HG03558 (cell line): ENCODE measurements at regions not wholly inside any gene's neighbourhood (a gene's known extent, or its start where the extent isn't known, plus 50 kb on each side); places are given as distances from the start of the nearest gene placed in this dataset.

Experiments
- ATAC-seq: cut with Tn5 transposase; IDR thresholded peaks from one replicate; pipeline ENCODE4 v1.9.1; 2021; ENCODE audit warnings: moderate number of reproducible peaks; ENCODE audit not compliant: unreplicated experiment; ENCODE audit errors: extremely low read depth

DNA sequence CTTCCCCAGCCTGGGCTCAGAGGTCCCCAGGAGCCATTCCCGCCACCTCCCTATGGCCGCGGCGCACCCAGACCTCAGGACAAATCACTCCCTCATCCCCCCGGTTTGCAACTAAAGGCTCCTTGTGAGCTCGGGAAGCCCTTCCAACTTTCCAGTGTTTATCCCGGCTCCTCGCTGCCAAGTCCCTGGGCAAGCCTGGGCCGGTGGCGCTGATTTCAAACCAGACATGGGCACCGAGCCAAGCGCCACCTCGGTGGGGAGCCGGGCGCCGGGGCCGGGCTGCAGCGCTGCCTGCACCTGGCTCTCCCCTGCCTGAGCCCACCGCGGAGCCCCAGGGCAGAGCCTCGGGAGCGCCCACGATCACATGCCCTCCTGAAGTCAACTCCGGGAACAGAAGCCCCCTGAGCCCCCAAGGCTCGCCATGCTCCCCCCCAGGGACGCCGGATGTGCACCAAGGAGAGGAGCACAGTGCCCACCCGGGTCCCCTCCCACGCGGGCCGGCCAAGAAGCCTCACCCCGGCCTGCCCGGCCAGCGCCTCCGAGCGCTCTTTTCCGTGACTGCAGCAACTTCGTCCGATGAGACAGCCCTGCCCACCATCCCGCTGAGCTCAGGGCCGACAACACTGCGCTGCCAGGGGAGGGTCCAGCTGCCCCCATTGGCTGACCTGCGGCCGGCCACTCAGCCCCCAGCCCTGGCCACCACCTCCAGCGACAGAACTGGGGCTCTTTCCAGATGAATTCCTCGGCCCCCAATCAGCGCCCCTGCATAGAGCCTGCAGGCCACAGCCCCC is 50.0 kb downstream of the NCOR2 start:
- no peak for ATAC-seq

DNA sequence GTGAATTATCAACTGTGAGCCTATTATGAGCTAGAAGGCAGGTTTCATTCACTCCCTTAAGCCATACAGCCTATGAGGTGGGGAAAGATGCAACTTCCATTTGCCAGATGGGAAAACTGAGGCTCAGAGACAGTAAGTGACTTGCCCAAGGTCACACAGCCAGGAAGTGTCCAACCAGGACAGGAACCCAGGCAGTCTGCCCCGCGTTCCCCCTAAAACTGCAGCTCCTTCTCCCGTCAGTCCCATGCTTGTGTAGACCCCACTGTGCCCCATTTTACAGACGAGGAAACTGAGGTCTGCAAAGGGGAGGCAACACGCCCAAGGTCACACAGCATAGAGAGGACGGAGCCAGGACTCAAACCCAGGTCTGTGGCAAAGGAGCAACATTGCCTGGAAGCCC is 50.6 kb downstream of the NCOR2 start:
- ATAC-seq = no peak

DNA sequence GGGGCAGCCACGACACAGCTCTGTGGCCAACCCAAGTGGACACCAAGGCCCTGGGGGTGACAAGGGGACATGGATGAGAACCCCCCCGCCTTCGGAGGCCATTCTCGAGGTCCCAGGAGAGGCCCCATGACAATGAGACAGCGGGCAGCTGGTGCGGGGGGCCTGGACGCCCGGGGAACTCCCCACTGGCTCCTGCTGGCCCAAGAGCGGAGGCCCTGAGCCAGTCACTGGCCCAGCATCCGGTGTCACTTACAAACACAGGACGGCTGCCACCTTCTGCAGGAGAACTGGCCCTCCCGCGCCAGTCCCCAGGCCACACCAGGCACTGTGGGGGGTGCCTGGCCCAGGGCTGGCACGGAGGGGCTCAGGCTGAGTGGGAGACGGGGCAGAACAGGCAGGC is 51.4 kb downstream of the NCOR2 start:
- ATAC-seq = no peak

DNA sequence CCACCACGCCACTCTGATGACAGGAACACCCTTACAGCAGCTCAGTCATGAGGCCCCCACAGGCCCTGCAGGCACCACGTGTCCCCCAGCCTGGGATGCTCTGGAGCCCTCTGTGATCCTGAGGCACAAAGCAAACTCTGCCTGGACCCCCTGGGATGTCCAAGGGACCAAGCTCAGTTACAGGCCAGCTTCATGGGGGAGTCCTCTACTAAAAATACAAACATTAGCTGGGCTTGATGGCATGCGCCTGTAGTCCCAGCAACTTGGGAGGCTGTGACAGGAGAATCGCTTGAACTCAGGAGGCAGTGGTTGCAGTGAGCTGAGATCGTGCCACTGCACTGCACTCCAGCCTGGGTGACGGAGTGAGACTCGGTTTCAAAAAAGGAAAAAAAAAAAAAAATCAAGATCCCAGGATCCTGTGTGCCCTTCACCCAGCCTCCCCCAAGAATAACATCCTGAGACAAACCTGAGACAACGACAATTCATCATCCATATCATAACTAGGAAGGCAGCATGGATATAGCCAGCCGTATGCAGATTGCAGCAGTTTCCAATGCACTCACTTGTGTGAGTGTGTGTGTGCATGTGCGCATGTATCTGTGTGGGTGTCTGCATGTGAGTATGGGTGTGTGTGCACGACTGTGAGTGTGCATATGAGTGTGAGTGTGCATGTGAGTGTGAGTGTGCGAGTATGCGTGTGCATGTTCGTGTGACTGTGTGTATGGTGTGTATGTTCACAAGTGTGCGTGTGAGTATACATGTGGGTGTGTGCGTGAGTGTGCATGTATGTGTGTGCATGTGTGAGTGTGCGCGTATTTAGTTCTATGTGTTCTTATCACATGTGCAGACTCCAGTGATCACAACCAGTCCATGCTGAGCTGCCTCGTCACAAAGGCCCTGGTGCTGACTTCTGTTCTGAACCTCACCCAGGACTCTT is 52.1 kb downstream of the NCOR2 start:
- no peak for ATAC-seq

DNA sequence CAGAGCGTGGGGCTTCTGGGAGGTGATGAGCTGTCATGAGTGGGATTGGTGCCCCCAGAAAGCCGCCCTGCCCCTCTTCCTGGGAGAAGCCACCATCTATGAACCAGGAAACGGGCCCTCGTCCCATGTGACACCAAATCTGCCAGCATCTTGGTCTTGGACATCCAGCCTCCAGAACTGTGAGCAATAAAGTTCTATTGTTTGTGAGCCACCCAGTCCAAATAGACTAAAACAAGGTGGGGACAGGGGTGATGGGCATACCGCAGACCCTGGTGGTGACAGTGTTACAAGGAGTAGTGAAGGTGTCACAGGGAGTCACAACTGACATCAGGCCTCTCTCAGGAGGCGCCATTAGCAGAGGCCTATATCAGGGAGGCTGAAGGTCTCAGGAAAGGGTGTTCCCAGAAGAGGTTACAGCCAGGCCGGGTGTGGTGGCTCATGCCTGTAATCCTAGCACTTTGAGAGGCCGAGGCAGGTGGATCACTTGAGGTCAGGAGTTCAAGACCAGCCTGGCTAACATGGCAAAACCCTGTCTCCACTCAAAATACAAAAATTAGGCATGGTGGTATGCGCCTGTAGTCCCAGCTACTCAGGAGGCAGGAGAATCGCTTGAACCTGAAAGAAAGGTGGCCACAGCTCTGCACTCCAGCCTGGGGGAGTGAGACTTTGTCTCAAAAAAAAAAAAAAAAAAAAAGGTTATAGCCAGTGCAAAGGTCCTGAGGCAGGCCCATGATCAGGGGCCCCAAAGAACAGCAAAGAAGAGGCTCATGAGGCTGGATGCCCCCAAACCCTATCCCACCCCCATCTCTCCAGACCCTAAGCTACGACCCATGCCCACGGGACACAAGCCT is 53.0 kb downstream of the NCOR2 start:
- no peak for ATAC-seq

DNA sequence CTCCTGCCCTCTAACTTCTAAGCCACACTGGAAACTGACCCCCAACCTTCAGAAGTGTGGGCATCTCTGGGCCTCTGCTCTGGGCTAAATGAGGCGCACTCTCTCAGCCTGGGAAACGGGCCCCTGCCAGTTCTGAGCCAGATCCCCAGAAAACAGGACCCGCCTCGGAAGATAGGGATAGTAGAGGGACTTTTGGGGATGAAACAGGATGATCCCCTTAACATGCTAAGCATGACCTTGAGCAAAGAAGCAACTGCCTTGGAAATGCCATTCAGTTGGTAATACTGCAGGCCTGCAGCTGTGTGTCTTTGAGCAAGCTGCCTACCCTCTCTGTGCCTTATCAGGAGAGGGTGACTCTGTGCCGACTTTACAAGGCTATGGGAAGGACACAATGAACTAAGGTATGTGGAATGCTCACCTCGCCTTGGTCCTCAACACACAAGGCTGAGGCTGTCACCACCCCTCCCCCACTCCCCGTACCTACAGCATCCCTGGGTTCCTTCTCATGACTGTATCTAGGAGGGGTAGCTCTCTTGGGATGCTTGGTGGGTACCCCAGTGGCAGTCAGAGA is 54.0 kb downstream of the NCOR2 start:
- ATAC-seq = no peak

DNA sequence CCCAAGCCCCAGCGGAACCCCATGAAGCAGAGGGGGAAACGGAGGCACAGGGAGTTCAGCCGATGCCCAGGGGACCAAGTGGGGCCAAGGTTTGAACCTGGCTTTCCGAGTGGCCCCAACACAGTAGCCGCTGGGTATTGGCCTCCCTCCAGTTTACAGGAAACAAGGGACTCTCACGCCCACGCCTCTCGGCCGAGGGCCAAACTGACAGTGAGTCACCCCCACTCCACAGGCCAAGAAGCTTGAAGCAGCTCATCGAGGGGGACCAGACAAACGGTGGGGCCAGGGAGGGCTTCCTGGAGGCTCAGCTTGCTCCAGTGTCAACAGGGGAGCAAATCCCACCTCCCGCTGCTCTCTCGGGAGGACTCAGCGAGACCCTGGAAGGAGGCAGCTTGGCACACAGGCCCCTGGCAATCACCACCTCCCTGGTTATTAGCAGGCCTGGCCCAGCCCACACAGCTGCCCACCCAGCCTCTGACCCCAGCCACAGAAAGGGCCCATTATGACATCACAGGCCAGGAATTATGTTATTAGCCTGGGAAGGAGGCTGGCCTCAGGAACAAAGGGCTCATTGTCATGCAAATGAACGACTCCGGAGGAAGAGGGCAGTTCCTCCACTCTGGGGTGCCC is 54.6 kb downstream of the NCOR2 start:
- no peak for ATAC-seq

DNA sequence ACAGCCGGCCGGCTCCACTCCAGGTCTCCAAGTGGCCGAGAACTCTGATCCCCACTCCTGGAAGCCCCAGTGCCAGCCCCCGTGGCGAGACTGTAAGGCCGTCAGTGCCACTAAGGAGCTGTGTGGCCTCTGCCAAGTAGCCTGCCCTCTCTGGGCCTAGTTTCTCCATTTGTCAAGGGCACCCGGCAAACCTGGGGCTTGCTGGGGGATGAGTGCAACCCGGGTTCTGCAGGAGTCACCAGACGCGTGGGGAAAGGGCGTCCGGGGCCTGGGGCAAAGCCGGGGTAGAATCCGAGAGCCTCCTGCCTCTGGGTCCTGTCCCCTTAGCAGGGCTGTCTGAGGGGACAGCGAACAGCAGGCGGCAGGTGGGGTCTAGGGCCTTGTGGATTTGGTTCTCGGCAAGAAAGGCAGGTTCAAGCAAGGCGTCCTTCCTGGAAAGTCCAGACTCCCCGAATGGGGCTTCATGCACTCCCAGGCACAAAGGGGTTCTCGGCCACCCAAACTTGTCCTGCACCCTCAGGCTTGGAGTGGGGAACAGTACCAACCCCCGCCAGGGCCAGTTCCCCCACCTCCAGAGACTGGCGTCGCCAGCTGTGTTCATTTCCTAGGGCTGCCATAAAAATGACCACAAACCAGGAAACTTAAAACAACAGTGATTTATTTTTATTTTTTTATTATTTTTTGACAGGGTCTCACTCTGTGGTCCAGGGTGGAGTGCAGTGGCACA is 56.0 kb downstream of the NCOR2 start:
- no peak for ATAC-seq

DNA sequence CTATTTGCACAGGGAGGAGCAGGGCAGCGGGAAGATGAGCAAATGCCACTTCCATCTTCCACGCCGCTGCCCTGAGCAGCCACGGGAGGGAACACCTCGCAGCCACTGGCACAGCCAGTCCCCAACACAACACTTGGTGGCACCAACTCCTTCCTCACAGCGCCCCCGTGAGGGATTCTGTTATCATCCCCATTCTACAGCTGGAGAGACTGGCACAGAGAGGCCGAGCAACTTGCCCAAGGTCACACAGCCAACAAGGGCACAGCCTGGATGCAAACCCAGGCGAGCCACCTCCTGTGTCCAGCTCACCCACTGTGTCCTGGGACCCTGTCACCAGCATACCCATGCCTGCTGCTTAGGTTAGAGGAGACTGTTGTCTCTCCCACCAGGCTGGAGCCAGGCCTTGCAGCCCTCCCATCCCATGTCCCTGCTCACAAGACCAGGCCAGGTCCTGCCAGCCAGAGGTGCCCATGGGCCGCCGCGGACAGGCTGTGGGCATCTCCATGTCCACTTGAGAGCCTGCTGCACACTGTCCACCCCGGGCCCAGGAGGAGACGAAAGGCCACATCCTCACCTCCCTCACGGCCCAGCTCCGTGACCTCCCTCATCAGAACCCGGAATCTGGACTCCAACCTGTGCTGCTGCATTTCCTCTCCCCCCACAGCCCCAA is 57.0 kb downstream of the NCOR2 start:
- ATAC-seq = no peak

DNA sequence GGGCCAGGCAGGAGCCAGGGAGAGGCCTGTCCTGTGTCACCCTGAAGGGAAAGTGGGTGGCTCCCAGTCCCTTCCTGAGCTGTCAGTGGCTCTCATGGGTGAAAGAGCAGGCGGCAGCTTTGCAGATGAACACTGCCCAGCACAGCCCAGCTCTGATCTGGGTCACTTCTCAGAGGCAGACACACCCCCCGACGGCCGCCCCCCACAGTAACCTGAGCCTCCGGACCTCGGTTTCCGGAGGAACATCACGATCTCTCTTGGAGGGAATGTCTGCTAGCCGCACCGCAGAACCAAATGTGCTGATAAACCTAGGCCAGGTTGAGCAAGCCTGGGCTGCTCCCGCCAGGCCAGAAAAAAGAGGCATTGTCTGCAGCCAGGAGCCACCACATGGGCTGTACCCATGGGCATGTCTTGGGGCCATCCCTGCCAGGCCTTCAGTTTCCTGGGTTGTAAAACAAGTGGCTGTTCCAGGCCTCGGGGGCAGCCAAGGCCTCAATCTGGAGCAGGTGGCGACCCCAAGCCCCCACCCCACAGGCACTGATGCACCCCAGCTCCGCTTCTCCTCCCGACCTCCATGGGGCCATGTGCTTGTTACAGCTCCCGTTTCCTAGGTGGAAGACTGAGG is 57.6 kb downstream of the NCOR2 start:
- ATAC-seq = no peak

DNA sequence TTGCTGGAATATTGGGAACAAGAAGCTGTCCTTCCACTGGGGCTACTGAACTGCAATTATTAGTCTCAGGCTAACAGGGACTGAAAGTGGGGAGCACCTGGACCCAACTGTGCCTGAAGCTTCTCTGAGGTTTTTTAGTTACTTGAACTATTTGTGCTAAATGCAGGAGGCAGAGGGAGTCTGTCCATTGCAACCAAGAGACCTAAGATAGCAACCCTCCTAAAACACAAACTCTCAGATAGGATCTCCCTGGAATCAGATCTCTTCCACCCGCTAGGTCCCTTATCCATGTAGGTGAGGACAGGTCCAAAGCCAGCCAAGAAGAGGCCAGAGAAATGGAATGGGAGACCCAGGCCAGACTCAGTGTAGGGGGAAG is 58.1 kb downstream of the NCOR2 start:
- no peak for ATAC-seq

DNA sequence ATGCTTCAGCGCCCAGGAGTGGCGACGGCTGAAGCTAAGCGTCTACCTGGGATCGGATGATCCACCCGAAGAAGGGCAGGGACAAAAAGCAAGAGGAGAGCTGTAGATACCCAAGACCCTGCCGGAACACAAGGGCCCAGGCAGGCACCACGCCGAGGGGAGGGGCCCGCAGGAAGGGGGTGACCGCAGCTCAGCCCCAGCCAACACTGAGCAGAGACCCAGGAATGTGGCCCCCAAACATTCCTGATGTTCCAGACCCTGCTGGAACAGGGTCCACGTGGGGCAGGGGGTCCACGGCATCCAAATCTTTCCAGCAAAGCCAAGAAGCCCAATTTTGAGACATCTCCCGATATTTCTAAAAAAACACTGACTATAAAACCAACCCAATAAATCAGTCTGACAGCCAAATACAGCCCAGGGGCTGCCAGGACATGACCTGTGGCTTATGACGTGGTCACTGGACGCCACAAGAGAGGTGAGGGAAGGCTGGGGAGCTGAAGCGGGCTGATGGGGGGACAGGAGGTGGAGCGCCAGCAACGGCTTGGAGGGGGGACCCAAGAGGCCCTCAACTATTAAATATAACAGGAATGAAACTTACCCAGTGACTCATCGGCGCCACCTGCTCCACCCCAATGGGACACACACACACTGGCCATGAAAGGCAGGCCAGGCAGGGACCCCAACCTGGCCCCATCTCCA is 58.9 kb downstream of the NCOR2 start:
- ATAC-seq = no peak

DNA sequence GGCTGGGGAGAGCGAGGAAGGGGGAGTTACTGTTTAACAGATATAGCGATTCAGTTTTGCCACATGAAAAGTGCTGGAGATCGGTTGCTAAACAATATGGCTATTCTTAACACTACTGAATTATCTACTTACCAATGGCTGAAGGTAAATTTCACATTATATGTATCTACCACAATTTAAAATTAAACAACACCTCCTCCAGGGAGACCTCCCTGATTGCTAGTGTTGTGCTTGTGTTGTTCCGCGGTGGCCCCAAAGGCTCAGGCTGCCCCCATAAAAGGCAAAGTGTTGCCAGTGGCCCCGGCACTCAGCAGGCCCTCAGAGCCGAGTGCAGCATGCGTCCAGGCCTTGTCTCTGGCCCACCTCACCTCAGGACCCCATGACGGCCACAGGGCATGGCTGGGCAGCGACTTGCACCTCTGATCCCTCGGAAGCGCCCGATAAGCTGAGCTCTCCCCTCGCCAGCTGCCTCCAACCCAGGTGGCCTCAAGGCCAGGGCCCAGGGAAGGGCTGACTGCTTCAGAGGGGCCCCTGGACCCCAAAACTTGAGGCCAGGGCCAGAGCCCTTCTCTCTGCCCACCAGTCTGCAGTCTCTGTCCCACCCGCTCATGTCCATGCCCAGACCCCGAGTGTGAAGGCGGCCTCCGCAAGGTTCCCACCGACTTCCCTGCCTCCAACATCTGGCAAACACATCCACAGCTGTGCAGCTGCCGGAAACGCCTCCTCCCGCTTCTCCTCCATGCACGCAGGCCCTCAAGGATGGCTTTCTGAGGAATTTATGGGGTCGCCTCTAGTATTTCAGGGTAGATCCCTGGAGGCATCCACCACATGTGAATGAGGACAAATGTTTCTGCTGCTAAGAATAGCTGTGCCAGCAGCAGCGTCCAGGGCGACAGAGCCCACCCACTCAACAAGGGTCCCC is 60.0 kb downstream of the NCOR2 start:
- no peak for ATAC-seq

DNA sequence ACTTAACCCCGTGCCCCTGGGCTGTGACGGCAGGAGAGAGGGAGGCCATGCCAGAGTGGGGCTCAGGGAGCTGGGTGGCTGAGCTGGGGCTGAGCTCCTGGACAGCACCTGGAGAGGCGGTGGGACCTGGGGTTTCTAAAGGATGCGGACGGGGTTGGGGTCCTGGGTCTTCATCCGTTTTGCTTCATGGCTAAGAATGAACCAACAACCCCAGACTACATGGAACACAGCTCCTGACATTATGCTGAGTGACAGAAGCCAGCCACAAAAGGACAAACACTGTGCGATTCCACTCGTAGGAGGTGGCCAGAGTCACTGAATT is 60.6 kb downstream of the NCOR2 start:
- ATAC-seq = no peak

DNA sequence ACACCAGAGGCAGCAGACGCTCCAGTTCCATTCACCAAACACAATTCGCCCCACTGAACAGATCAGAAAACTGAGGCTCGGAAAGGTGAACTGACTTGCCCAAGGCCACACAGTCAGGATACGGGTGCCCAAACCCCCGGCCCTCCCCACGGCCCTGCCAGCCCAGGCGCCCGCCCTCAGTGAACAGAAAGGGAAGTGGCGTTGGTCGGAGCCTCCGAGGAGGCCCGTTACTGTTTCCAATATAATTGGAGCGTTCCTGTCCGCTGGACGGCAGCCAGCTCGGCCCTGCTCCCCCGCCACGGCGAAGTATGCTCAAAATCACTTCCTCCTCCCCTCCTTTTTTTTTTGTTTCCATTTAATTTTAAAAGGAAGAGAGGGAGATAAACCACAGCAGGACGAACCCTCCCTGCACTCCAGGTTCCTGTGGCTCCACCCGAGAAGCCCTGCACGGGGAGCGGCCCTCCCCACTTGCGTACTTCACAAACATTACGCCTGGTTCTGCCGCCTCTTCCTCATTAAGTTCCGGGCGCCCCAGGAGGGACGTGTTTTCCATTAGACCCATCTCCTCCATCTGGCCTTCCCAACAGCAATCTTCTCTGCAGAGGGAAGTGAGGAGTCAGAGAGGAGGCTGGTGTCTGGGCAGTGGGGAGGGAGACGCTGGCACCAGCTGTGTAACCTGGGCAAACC is 61.1 kb downstream of the NCOR2 start:
- ATAC-seq = no peak
